DOHH2 (cell line): ENCODE measurements at regions not wholly inside any gene's neighbourhood (a gene's known extent, or its start where the extent isn't known, plus 50 kb on each side); places are given as distances from the start of the nearest gene placed in this dataset.

Source experiments
- H3F3A ChIP-seq: fragments of 200-600 bp; sonication (generic), shearing (Covaris generic); 2 replicates; pipeline ENCODE4 v1.6.0; 2016; ENCODE audit warnings: antibody characterized with exemption, mild to moderate bottlenecking; ENCODE audit not compliant: control insufficient read depth, insufficient read depth
- H3K27ac ChIP-seq: fragments of 200-600 bp; sonication (generic); 2 replicates; pipeline ENCODE4 v1.5.1; 2014; ENCODE audit warnings: low read depth, mild to moderate bottlenecking, low read length, moderate library complexity
- H3K27me3 ChIP-seq: fragments of 200-600 bp; sonication (generic); 2 replicates; pipeline ENCODE4 v1.6.1; 2014; ENCODE audit warnings: mild to moderate bottlenecking, low read length, mixed read lengths; ENCODE audit not compliant: control insufficient read depth
- H3K36me3 ChIP-seq: fragments of 200-600 bp; sonication (generic); 2 replicates; pipeline ENCODE4 v1.6.1; 2014; ENCODE audit warnings: mild to moderate bottlenecking, low read length, moderate library complexity, mixed read lengths; ENCODE audit not compliant: control insufficient read depth
- H3K4me1 ChIP-seq: fragments of 200-600 bp; sonication (generic); 2 replicates; pipeline ENCODE4 v1.6.1; 2014; ENCODE audit warnings: mild to moderate bottlenecking, low read length, mixed read lengths; ENCODE audit not compliant: control insufficient read depth
- H3K4me2 ChIP-seq: fragments of 200-600 bp; sonication (generic); 2 replicates; pipeline ENCODE4 v1.6.0; 2014; ENCODE audit warnings: mild to moderate bottlenecking, low read length, moderate library complexity
- H3K4me3 ChIP-seq: fragments of 200-600 bp; sonication (generic); 2 replicates; pipeline ENCODE4 v1.5.1; 2014; ENCODE audit warnings: mild to moderate bottlenecking, low read length, mixed read lengths
- H3K79me2 ChIP-seq: fragments of 200-600 bp; sonication (generic); 2 replicates; pipeline ENCODE4 v1.6.1; 2014; ENCODE audit warnings: mild to moderate bottlenecking, low read length, mixed read lengths; ENCODE audit not compliant: control insufficient read depth
- H3K9me2 ChIP-seq: fragments of 200-600 bp; sonication (generic); replicated peaks from 2 replicates; pipeline ENCODE4 v1.6.1; 2014; ENCODE audit warnings: mild to moderate bottlenecking, low read length, mixed read lengths; ENCODE audit not compliant: control insufficient read depth
- H3K9me3 ChIP-seq: fragments of 200-600 bp; sonication (generic); 2 replicates; pipeline ENCODE4 v1.6.1; 2014; ENCODE audit warnings: antibody characterized with exemption, low read length, mixed read lengths; ENCODE audit not compliant: control insufficient read depth, insufficient read depth
- H4K20me1 ChIP-seq: fragments of 200-600 bp; sonication (generic); 2 replicates; pipeline ENCODE4 v1.6.0; 2014; ENCODE audit warnings: low read depth, mild to moderate bottlenecking, antibody characterized with exemption, low read length, moderate library complexity; ENCODE audit not compliant: control insufficient read depth, insufficient read depth
- EZH2phosphoT487 ChIP-seq: fragments of 200-600 bp; sonication (generic); IDR thresholded peaks from 2 replicates; pipeline ENCODE4 v1.6.1; 2017; ENCODE audit warnings: borderline replicate concordance, mild to moderate bottlenecking, antibody characterized with exemption, low read length, moderate library complexity, mixed read lengths
- TF ChIP-seq, protein P1 (sequence below): fragments of 200-600 bp; sonication (generic); IDR thresholded peaks from one replicate; pipeline ENCODE4 v1.5.1; 2014; ENCODE audit warnings: antibody characterized with exemption, mild to moderate bottlenecking, low read depth, low read length; ENCODE audit not compliant: poor library complexity, severe bottlenecking

GRCh38 chrX:80098038-80098437 is 83.5 kb downstream of the TBX22 start:
- no peaks in the 10 kb centered on the region for H3K9me3 ChIP-seq
- no peak for TF ChIP-seq EZH2phosphoT487
- TF ChIP-seq, protein P1, sequence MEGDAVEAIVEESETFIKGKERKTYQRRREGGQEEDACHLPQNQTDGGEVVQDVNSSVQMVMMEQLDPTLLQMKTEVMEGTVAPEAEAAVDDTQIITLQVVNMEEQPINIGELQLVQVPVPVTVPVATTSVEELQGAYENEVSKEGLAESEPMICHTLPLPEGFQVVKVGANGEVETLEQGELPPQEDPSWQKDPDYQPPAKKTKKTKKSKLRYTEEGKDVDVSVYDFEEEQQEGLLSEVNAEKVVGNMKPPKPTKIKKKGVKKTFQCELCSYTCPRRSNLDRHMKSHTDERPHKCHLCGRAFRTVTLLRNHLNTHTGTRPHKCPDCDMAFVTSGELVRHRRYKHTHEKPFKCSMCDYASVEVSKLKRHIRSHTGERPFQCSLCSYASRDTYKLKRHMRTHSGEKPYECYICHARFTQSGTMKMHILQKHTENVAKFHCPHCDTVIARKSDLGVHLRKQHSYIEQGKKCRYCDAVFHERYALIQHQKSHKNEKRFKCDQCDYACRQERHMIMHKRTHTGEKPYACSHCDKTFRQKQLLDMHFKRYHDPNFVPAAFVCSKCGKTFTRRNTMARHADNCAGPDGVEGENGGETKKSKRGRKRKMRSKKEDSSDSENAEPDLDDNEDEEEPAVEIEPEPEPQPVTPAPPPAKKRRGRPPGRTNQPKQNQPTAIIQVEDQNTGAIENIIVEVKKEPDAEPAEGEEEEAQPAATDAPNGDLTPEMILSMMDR: no peak
- H3K36me3 ChIP-seq: no peaks in the 10 kb centered on the region
- no peak overlapping the region for H3K4me2 ChIP-seq
- no peaks in the 10 kb centered on the region for H3K27me3 ChIP-seq
- no peaks in the 10 kb centered on the region for H4K20me1 ChIP-seq
- no peaks in the 10 kb centered on the region for H3K4me1 ChIP-seq
- no peak overlapping the region for H3K27ac ChIP-seq
- H3K4me3 ChIP-seq: no peak overlapping the region
- H3F3A ChIP-seq: no peaks in the 10 kb centered on the region
- no peaks in the 10 kb centered on the region for H3K9me2 ChIP-seq
- no peaks in the 10 kb centered on the region for H3K79me2 ChIP-seq

DNA sequence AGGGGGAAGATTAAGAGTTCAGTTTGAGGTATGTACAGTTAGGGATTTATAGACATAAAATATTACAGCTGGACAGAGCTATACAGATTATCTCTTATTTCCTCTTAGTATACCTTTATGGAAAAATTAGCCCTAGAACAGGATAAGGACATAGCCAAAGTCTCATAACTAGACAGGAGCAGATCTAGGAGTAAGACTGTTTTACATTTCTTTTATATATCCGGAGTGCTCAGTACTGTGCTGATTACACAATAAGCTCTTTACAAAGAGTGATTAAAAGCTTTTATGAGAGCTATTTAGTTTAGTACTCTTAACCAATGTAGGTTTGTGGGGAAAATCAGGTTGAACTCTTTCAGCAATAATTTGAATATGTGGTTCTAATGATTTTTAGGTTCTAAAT is 105.8 kb downstream of the TBX22 start:
- Histone ChIP-seq H3K27me3 (no peaks in the 10 kb centered on the region), H3K9me2 (no peaks in the 10 kb centered on the region), H3K36me3 (no peaks in the 10 kb centered on the region), H3K4me1 (no peaks in the 10 kb centered on the region), H3K79me2 (no peaks in the 10 kb centered on the region), H3F3A (no peaks in the 10 kb centered on the region), H3K27ac (no peak overlapping the region), H3K9me3 (no peaks in the 10 kb centered on the region), H3K4me3 (no peak overlapping the region), H4K20me1 (no peaks in the 10 kb centered on the region), H3K4me2 (no peak overlapping the region)
- TF ChIP-seq, protein P1: no peak
- TF ChIP-seq EZH2phosphoT487: no peak

DNA sequence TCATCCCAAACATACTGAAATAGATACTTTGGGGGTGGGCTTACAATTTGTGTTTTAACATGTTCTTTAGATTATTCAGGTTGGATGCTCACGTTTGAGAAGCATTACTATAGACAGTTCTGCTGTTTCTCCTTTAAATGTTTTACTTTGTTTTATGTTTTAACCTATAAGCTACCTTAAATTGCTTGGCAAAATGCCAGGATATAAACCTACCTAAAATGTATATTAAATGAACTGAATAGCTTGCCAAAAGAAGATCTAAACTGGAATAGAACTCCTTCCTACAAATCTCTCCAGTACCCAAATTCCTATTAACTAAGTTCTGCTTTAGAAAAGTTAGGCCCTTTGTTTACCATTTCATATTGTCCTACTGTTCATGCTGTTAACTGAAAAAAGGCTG is 124.4 kb downstream of the TBX22 start:
- no peaks in the 10 kb centered on the region for H3F3A ChIP-seq
- no peaks in the 10 kb centered on the region for H4K20me1 ChIP-seq
- H3K4me3 ChIP-seq: no peak overlapping the region
- H3K9me2 ChIP-seq: no peaks in the 10 kb centered on the region
- no peaks in the 10 kb centered on the region for H3K9me3 ChIP-seq
- no peak for TF ChIP-seq EZH2phosphoT487
- TF ChIP-seq, protein P1: no peak
- no peak overlapping the region for H3K27ac ChIP-seq
- H3K4me1 ChIP-seq: no peaks in the 10 kb centered on the region
- H3K79me2 ChIP-seq: no peaks in the 10 kb centered on the region
- H3K4me2 ChIP-seq: no peak overlapping the region
- no peaks in the 10 kb centered on the region for H3K36me3 ChIP-seq
- no peaks in the 10 kb centered on the region for H3K27me3 ChIP-seq

GRCh38 chrX:80139564-80139963 is 125.0 kb downstream of the TBX22 start:
- Histone ChIP-seq H3K36me3 (no peaks in the 10 kb centered on the region), H3K9me2 (no peaks in the 10 kb centered on the region), H3K79me2 (no peaks in the 10 kb centered on the region), H4K20me1 (no peaks in the 10 kb centered on the region), H3K9me3 (no peaks in the 10 kb centered on the region), H3K27ac (no peak overlapping the region), H3K4me2 (no peak overlapping the region), H3K4me1 (no peaks in the 10 kb centered on the region), H3K27me3 (no peaks in the 10 kb centered on the region), H3K4me3 (no peak overlapping the region), H3F3A (no peaks in the 10 kb centered on the region)
- TF ChIP-seq, protein P1: no peak
- no peak for TF ChIP-seq EZH2phosphoT487
